Neuronal stem cell (in vitro differentiated cells): ENCODE measurements at regions not wholly inside any gene's neighbourhood (a gene's known extent, or its start where the extent isn't known, plus 50 kb on each side); places are given as distances from the start of the nearest gene placed in this dataset.
"Not testable (repeated sequence)": the region's sequence is repeated elsewhere in the genome, so short reads cannot be mapped to it uniquely, and the experiment has no call there.

Experiments used
- DNase-seq: peaks from one replicate; pipeline ENCODE4 v3.0.0-alpha.2; 2013; ENCODE audit warnings: low spot score
- H2AFZ ChIP-seq: one replicate; pipeline ENCODE4 v1.6.1; 2013; ENCODE audit warnings: mild to moderate bottlenecking, low read length, inconsistent platforms
- H2AK5ac ChIP-seq: 2 replicates; pipeline ENCODE4 v1.6.1; 2013; ENCODE audit warnings: low read depth, mild to moderate bottlenecking, inconsistent platforms, low read length, moderate library complexity, mixed read lengths
- H2BK120ac ChIP-seq: 2 replicates; pipeline ENCODE4 v1.6.1; 2013; ENCODE audit warnings: low read depth, mild to moderate bottlenecking, inconsistent platforms, low read length, moderate library complexity, mixed read lengths
- H2BK12ac ChIP-seq: one replicate; pipeline ENCODE4 v1.6.1; 2013; ENCODE audit warnings: low read length, inconsistent platforms
- H2BK15ac ChIP-seq: 2 replicates; pipeline ENCODE4 v1.6.1; 2013; ENCODE audit warnings: mild to moderate bottlenecking, low read length, inconsistent platforms, mixed read lengths
- H2BK5ac ChIP-seq: one replicate; pipeline ENCODE4 v1.6.1; 2013; ENCODE audit warnings: inconsistent platforms, mild to moderate bottlenecking, low read length, moderate library complexity
- H3K14ac ChIP-seq: one replicate; pipeline ENCODE4 v1.6.1; 2013; ENCODE audit warnings: low read length, inconsistent platforms
- H3K18ac ChIP-seq: 2 replicates; pipeline ENCODE4 v1.6.1; 2013; ENCODE audit warnings: low read length, inconsistent platforms
- H3K23ac ChIP-seq: 2 replicates; pipeline ENCODE4 v1.6.1; 2013; ENCODE audit warnings: low read depth, mild to moderate bottlenecking, mixed read lengths, low read length, inconsistent platforms; ENCODE audit not compliant: poor library complexity
- H3K27ac ChIP-seq: replicated peaks from 3 replicates; pipeline ENCODE4 v1.5.1; 2013; ENCODE audit warnings: low read length, inconsistent platforms
- H3K27me3 ChIP-seq, 3 experiments: 2 replicates each; pipeline ENCODE4 v1.6.1; 2013; ENCODE audit warnings: low read length in 3 of 3, mild to moderate bottlenecking in 2 of 3, inconsistent platforms in 1 of 3, low read depth in 1 of 3, mixed read lengths in 1 of 3, moderate library complexity in 1 of 3; ENCODE audit not compliant: control insufficient read depth in 3 of 3, insufficient read depth in 3 of 3
- H3K36me3 ChIP-seq, 2 donors: replicated peaks in 1 of 2; 2 replicates each; pipeline ENCODE4 v1.6.1; 2013; ENCODE audit warnings: low read length in 2 of 2; ENCODE audit not compliant: control insufficient read depth in 2 of 2, insufficient read depth in 2 of 2
- H3K4ac ChIP-seq: 2 replicates; pipeline ENCODE4 v1.6.1; 2013; ENCODE audit warnings: inconsistent platforms, mild to moderate bottlenecking, low read length, moderate library complexity
- H3K4me1 ChIP-seq, 2 donors: 1 replicate in 1 of 2; 2 replicates in 1 of 2; pipeline ENCODE4 v1.6.1; 2013; ENCODE audit warnings: low read length in 2 of 2, low read depth in 1 of 2; ENCODE audit not compliant: control insufficient read depth in 2 of 2, insufficient read depth in 1 of 2
- H3K4me2 ChIP-seq: one replicate; pipeline ENCODE4 v1.6.1; 2013; ENCODE audit warnings: mild to moderate bottlenecking, low read length, inconsistent platforms; ENCODE audit not compliant: insufficient read depth, poor library complexity, severe bottlenecking
- H3K4me3 ChIP-seq, 2 donors: 2 replicates each; pipeline ENCODE4 v1.5.1; 2013; ENCODE audit warnings: low read length in 2 of 2, mild to moderate bottlenecking in 2 of 2, inconsistent platforms in 1 of 2, moderate library complexity in 1 of 2
- H3K79me1 ChIP-seq: one replicate; pipeline ENCODE4 v1.6.1; 2013; ENCODE audit warnings: low read depth, mild to moderate bottlenecking, inconsistent platforms, low read length, moderate library complexity
- H3K9ac ChIP-seq: one replicate; pipeline ENCODE4 v1.6.1; 2013; ENCODE audit warnings: mild to moderate bottlenecking, low read depth, low read length, inconsistent platforms; ENCODE audit not compliant: poor library complexity
- H3K9me3 ChIP-seq, 2 donors: replicated peaks in 1 of 2; 2 replicates each; pipeline versions ENCODE3 to v1.6.1; 2013; ENCODE audit warnings: low read length in 2 of 2, mild to moderate bottlenecking in 2 of 2, inconsistent platforms in 1 of 2, low read depth in 1 of 2, mixed read lengths in 1 of 2, moderate library complexity in 1 of 2; ENCODE audit not compliant: control insufficient read depth in 2 of 2, insufficient read depth in 1 of 2
- H4K8ac ChIP-seq: one replicate; pipeline ENCODE4 v1.6.1; 2013; ENCODE audit warnings: low read depth, mild to moderate bottlenecking, inconsistent platforms, low read length, moderate library complexity
- H4K91ac ChIP-seq: one replicate; pipeline ENCODE4 v1.6.1; 2013; ENCODE audit warnings: low read length, low read depth, mild to moderate bottlenecking, inconsistent platforms; ENCODE audit not compliant: poor library complexity
- WGBS, 2 donors: extraction: QIAGEN DNeasy Blood & Tissue Kit; methylation state at CpG; one replicate each; pipeline ENCODE4 v1.1.7; 2013; ENCODE audit warnings: missing lambda C conversion rate in 2 of 2, mixed read lengths in 1 of 2; ENCODE audit not compliant: insufficient read length in 2 of 2, insufficient replicate concordance in 1 of 2; ENCODE audit errors: extremely low coverage in 2 of 2; 5-methylcytosine and 5-hydroxymethylcytosine counted together

- Histone ChIP-seq H2AFZ (peak overlapping the region; percentile 67), H3K4me1 (peaks cover 13 to 22% of the 10 kb centered on the region in 2 donors), H3K18ac (peak overlapping the region; percentile 70), H3K4me3 (peak overlapping the region in 1 of 2 donors; percentile 54)
- not testable (repeated sequence) for H2AK5ac ChIP-seq, H3K23ac ChIP-seq, H3K27ac ChIP-seq, H3K14ac ChIP-seq, H3K9ac ChIP-seq, H4K8ac ChIP-seq, H4K91ac ChIP-seq, H2BK12ac ChIP-seq, H3K4me2 ChIP-seq, H3K4ac ChIP-seq, H3K9me3 ChIP-seq, H2BK120ac ChIP-seq, H2BK15ac ChIP-seq, H3K27me3 ChIP-seq, H3K79me1 ChIP-seq, DNase-seq, H2BK5ac ChIP-seq, H3K36me3 ChIP-seq
- WGBS, 2 donors: no CpG with 5 or more reads among the region's 13 CpGs
These were observed 134.5 kb upstream of the RBMS1 start for GRCh38 chr2:160628020-160628637.

GRCh38 chr2:160628811-160629210 is 135.2 kb upstream of the RBMS1 start:
- H3K36me3 ChIP-seq: no peaks in the 10 kb centered on the region
- no peak overlapping the region for H3K27ac ChIP-seq
- H2BK15ac ChIP-seq: no peak overlapping the region
- no peak overlapping the region for H2BK120ac ChIP-seq
- H3K4me1 ChIP-seq: peaks cover 13 to 22% of the 10 kb centered on the region in 2 donors
- no peak overlapping the region for H2BK12ac ChIP-seq
- H3K9me3 ChIP-seq: no peaks in the 10 kb centered on the region
- WGBS, 2 donors: no CpG with 5 or more reads among the region's 3 CpGs
- H3K79me1 ChIP-seq: no peaks in the 10 kb centered on the region
- no peak overlapping the region for H2AFZ ChIP-seq
- H3K4me2 ChIP-seq: no peak overlapping the region
- H3K18ac ChIP-seq: no peak overlapping the region
- no peak overlapping the region for H3K14ac ChIP-seq
- no peak overlapping the region for H2BK5ac ChIP-seq
- no peak overlapping the region for H3K9ac ChIP-seq
- no peak for DNase-seq
- no peak overlapping the region for H3K23ac ChIP-seq
- H4K91ac ChIP-seq: no peak overlapping the region
- no peak overlapping the region for H2AK5ac ChIP-seq
- no peak overlapping the region for H3K4ac ChIP-seq
- no peak overlapping the region for H4K8ac ChIP-seq
- no peak overlapping the region for H3K4me3 ChIP-seq
- H3K27me3 ChIP-seq: no peaks in the 10 kb centered on the region

- Histone ChIP-seq H2BK5ac (no peak overlapping the region), H2AK5ac (no peak overlapping the region), H2BK15ac (no peak overlapping the region), H3K23ac (no peak overlapping the region), H2AFZ (peak overlapping the region; percentile 86), H2BK120ac (no peak overlapping the region), H3K4me2 (no peak overlapping the region), H3K9me3 (no peaks in the 10 kb centered on the region), H2BK12ac (no peak overlapping the region), H3K27ac (no peak overlapping the region), H4K91ac (no peak overlapping the region), H3K18ac (peak overlapping the region; percentile 50), H3K9ac (no peak overlapping the region), H3K36me3 (no peaks in the 10 kb centered on the region), H4K8ac (no peak overlapping the region), H3K4me3 (no peak overlapping the region), H3K4me1 (peaks cover 17 to 31% of the 10 kb centered on the region in 2 donors), H3K27me3 (no peaks in the 10 kb centered on the region), H3K79me1 (no peaks in the 10 kb centered on the region), H3K14ac (no peak overlapping the region), H3K4ac (no peak overlapping the region)
- no peak for DNase-seq
- WGBS, 2 donors: no CpG with 5 or more reads among the region's 5 CpGs
These were observed 137.4 kb upstream of the RBMS1 start for GRCh38 chr2:160630801-160631590.
